Right lung (tissue), 2 donors: ENCODE measurements at regions not wholly inside any gene's neighbourhood (a gene's known extent, or its start where the extent isn't known, plus 50 kb on each side); places are given as distances from the start of the nearest gene placed in this dataset.

Experiments used
- DNase-seq, 2 donors: peaks; one replicate each; pipeline ENCODE4 v3.0.0-alpha.2; 2013

GRCh38 chr2:145835665-145836064 is 1315.7 kb upstream of the ZEB2 start:
- no peak for DNase-seq

GRCh38 chr2:145832681-145833080 is 1312.8 kb upstream of the ZEB2 start:
- DNase-seq = no peak

- no peak for DNase-seq
Observed at GRCh38 chr2:145829931-145830330, 1310.0 kb upstream of the ZEB2 start.

- no peak for DNase-seq
Observed at GRCh38 chr2:145827235-145827634, 1307.3 kb upstream of the ZEB2 start.

- no peak for DNase-seq
Observed at GRCh38 chr2:145824384-145824783, 1304.5 kb upstream of the ZEB2 start.

GRCh38 chr2:145822892-145823534 is 1303.1 kb upstream of the ZEB2 start:
- no peak for DNase-seq

- DNase-seq = no peak
Observed at GRCh38 chr2:145820651-145821050, 1300.7 kb upstream of the ZEB2 start.

GRCh38 chr2:145818890-145819504 is 1299.1 kb upstream of the ZEB2 start:
- DNase-seq = no peak

GRCh38 chr2:145815933-145816332 is 1296.0 kb upstream of the ZEB2 start:
- no peak for DNase-seq

GRCh38 chr2:145813481-145813880 is 1293.6 kb upstream of the ZEB2 start:
- no peak for DNase-seq

- DNase-seq = no peak
Observed at GRCh38 chr2:145812165-145812554, 1292.2 kb upstream of the ZEB2 start.

GRCh38 chr2:145811276-145812164 is 1291.6 kb upstream of the ZEB2 start:
- DNase-seq = no peak

- DNase-seq = no peak
Observed at GRCh38 chr2:145807968-145808367, 1288.0 kb upstream of the ZEB2 start.

- no peak for DNase-seq
Observed at GRCh38 chr2:145807554-145807953, 1287.6 kb upstream of the ZEB2 start.

- DNase-seq = peak in 1 of 2 donors; percentile 18
Observed at GRCh38 chr2:145806546-145806945, 1286.6 kb upstream of the ZEB2 start.

GRCh38 chr2:145802133-145802532 is 1282.2 kb upstream of the ZEB2 start:
- no peak for DNase-seq

GRCh38 chr2:145801210-145801609 is 1281.3 kb upstream of the ZEB2 start:
- DNase-seq = no peak

GRCh38 chr2:145800151-145801091 is 1280.5 kb upstream of the ZEB2 start:
- DNase-seq = peak; percentile 31 to 32

- DNase-seq = no peak
Observed at GRCh38 chr2:145799595-145800108, 1279.7 kb upstream of the ZEB2 start.

- DNase-seq = no peak
Observed at GRCh38 chr2:145798419-145798818, 1278.5 kb upstream of the ZEB2 start.

GRCh38 chr2:145797692-145798091 is 1277.8 kb upstream of the ZEB2 start:
- DNase-seq = no peak
